ENCODE measurements at regions not wholly inside any gene's neighbourhood (a gene's known extent, or its start where the extent isn't known, plus 50 kb on each side); places are given as distances from the start of the nearest gene placed in this dataset.
A peak's percentile ranks its signal among the peaks of the same experiment; 100 is the strongest.

DNA sequence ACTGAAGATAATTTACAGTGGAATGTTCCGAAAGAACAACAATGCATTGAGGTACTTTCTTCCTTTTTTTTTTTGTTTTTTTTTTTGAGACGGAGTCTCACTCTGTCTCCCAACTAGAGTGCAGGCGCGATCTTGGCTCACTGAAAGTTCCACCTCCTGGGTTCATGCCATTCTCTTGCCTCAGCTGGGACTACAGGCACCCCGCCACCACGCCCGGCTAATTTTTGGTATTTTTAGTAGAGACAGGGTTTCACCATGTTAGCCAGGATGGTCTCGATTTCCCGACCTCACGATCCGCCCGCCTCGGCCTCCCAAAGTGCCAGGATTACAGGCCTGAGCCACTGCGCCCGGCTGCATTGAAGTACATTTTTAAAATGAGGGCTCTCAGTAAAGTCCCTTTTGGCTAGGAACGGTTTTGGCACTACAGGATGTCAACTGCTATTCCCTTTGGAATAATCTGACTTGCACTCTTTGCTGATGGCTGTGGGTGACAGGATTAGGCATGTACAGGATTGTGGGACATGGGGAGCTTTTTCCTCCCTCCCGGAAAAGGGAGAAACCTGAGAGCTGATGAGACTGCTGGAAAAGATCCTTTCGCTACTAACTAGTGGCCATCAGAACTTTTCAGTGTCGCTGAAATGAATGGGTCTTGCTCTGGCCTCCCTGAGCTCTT, 56.9 kb upstream of the EDEM3 start:
- ATAC-seq (ENCODE audit: low read depth): no peak
- Mint-ChIP-seq H3K36me3 (peaks cover 12% of the 10 kb centered on the region), H3K4me1 (no peaks in the 10 kb centered on the region), H3K27ac (no peak overlapping the region), H3K4me3 (no peak overlapping the region), H3K27me3 (no peaks in the 10 kb centered on the region), H3K9me3 (peaks cover 1% of the 10 kb centered on the region)
- DNase-seq: no peak
- POLR2A ChIA-PET: no interaction called here

DNA sequence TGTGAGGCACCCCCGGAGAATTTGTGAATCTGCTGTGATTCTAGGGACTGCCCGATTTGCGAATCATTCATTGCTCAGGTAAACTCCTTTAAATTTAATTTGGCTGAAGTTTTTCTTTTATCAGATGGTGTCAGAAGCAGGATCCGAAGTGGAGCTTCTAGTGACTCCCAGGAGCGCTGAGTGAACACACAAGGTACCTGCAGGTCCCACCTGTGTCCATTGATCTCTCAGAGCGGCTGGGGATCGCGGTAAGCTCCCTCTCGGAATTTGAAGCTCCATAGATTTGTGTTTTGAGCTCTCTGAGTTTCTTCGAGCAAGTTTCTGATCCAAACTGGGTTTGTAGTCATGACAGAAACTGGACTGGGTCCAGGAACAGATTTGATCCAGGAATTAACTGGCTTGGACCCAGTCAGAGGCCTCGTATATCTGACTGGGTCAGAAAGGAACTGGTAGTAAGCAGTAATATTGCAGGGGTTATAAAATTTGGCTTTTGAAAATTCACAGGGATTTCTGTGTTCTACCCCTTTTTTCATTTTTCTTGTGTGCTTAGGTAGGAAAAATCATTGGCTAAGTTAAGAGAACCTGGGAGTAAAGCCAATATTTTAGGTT, 56.2 kb upstream of the EDEM3 start:
- peaks cover 1% of the 10 kb centered on the region for H3K9me3 Mint-ChIP-seq
- DNase-seq: no peak
- ATAC-seq (ENCODE audit: low read depth): no peak
- no peaks in the 10 kb centered on the region for H3K27me3 Mint-ChIP-seq
- H3K36me3 Mint-ChIP-seq: peaks cover 9% of the 10 kb centered on the region
- no peaks in the 10 kb centered on the region for H3K4me1 Mint-ChIP-seq
- H3K27ac Mint-ChIP-seq: no peak overlapping the region
- no peak overlapping the region for H3K4me3 Mint-ChIP-seq
- POLR2A ChIA-PET: no interaction called here

DNA sequence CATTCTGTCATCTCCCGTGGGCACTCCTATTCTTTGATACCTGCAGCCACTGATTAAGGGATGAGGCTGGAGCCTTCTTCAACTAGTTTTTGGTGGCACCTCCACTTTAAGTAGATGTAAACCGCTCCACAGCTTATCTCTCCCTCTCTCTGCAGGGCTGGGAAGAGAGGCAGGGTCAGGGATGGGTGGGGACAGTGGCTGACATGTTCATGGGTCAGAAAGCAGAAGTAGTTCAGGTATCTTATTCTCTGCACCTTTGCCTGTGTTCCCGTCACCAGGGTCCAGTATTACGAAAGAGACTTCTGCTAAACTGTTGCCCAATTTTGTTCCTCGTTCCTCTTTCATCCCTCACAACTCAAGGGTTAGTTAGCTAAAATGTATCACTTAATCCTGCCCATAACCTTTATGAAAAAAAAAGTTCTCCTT, 51.7 kb upstream of the EDEM3 start:
- POLR2A ChIA-PET: no interaction called here
- Mint-ChIP-seq H3K27ac (no peak overlapping the region), H3K36me3 (no peaks in the 10 kb centered on the region), H3K9me3 (no peaks in the 10 kb centered on the region), H3K4me1 (no peaks in the 10 kb centered on the region), H3K27me3 (no peaks in the 10 kb centered on the region), H3K4me3 (no peak overlapping the region)
- ATAC-seq (ENCODE audit: low read depth) (no peak), DNase-seq (no peak)

DNA sequence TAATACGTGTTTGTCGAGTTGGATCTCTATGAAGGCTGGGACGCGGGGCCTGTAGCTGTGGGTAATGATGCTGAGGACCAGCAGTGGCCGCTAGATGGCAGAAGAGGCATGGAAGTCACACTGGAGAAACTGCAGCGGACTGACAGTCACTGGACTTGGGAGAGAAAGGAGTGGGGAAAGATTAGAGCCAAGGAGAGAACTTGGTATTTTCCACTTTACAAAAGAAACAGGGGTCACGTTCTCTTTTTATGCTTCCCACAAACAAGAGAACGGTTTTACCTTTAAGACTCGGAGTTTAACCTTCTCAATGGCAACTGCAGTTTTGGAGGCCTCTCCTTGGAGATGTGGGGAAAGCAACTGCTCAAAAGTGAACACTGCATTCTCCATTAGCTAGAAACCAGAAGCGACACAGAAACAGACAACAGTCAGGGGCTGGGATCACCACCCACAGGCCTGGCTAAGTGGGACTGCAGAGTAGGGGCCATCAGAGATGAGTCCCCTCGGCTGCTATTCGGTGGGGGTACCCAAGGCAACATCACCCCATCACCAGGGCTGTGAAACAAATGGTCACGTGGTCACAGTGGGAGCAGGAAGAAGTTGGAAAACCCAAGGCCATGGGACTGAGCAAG, 51.1 kb upstream of the EDEM3 start:
- Mint-ChIP-seq H3K9me3 (no peaks in the 10 kb centered on the region), H3K4me1 (no peaks in the 10 kb centered on the region), H3K27ac (peak overlapping the region; percentile 25), H3K27me3 (no peaks in the 10 kb centered on the region), H3K4me3 (no peak overlapping the region), H3K36me3 (no peaks in the 10 kb centered on the region)
- DNase-seq: peak; percentile 79
- POLR2A ChIA-PET: interaction anchor here (1.0 kb wide), 1 partner anchor 176 kb away, joined by 3 read pairs; no protein-coding TSS in a partner anchor
- ATAC-seq (ENCODE audit: low read depth): peak; percentile 93

All from activated naive CD8-positive, alpha-beta T cell treated with anti-CD3 and anti-CD28 coated beads, Interleukin-2, amount 10 ng/mL, durations not matched to agents 7 days and 5 days (primary cell).